GM19455 (cell line): ENCODE measurements at regions not wholly inside any gene's neighbourhood (a gene's known extent, or its start where the extent isn't known, plus 50 kb on each side); places are given as distances from the start of the nearest gene placed in this dataset.
"Not testable (repeated sequence)": the region's sequence is repeated elsewhere in the genome, so short reads cannot be mapped to it uniquely, and the experiment has no call there.

Experiments used
- ATAC-seq: cut with Tn5 transposase; IDR thresholded peaks from one replicate; pipeline ENCODE4 v1.9.1; 2021; ENCODE audit not compliant: unreplicated experiment

DNA sequence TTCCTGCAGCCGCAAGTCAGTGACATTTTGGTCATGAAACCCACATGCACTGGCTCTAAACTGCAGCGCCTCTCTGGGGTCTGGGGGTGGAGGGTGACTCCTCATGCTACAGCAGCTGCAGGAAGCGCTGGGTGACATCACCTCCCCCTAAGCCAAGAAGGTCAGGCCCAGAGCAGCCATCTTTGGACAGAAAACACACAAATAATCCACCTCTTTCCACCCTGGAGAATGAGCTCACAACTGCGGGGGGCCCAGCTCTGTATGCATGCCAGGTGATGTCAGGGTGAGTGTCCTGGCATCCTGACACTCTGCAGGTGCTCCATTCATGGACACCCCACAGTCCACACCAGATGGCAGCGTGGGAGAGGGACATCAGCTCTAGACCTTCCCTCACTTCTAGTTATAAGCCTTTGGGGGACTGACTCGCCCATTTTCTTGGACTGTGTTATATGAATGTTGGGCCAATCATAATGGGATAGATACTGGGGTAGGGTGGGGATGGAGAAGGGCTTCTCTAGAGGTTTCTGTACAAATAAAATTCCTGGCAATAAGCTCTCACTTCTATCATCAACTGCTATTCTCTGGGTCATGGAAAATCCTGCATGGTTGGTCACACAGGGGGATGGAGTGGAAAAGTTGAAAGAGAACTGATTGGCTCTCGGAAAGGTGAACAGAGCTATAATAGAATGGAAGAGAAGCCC is 70.7 kb upstream of the THBS1 start:
- ATAC-seq, result no peak

DNA sequence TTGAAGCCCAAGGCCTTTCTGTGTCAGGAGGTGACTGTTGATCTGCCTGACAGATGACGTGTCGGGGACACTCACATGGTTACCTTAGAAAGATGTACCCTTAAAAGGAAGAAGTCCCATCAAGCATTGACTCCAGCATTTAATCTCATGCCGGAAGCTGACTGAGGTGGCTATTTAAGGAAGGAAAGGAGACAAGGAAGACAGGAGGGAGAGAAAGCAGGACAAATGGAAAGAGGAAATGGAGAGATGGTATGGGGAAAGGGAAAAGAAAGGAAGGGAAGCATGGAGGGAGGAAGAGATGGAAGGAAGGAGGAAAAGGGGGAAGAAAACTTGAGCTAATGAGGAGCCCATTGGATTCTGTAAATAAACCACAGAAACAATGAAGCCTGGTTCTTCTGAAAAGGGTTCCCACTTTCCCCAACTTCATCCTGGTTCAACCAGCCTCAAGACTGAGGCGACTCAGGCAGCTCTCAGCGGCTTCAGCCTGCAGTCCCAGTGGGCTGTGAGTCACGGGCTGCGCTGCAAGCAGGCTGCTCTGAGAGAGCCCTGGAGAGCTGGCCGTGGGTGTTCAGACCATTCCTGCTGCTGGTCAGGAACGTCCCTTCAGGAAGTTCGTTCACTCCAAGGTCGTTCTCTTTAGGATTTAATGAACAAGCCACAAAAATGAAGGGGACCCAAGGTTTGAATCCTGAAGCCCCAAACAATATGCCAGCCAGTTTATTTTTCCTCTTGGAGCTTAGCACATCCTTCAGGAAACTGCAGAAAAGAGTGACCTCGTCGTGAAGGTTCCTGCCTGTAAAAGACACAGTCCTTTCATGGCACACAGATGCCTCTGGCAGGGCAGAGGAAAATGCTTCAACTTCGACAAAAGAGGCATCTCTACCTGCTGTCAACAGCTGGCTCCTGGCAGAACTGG is 69.6 kb upstream of the THBS1 start:
- no peak for ATAC-seq

DNA sequence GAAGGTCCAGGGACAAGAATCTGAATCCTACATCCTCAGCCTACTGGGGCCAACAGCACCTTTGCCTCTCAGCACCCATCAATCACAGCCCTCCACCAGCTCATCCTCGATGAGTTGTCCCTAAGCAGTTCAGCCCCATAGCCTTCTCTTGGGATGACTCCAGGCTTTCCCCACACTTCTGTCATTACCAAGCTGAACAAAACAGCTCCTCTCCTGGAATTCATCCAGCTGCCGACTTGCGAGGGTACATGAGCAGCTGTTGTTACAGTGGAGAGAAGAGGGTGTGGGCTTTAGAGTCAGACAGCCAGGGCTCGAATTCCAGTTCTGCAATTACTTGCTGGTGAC is 69.0 kb upstream of the THBS1 start:
- no peak for ATAC-seq

DNA sequence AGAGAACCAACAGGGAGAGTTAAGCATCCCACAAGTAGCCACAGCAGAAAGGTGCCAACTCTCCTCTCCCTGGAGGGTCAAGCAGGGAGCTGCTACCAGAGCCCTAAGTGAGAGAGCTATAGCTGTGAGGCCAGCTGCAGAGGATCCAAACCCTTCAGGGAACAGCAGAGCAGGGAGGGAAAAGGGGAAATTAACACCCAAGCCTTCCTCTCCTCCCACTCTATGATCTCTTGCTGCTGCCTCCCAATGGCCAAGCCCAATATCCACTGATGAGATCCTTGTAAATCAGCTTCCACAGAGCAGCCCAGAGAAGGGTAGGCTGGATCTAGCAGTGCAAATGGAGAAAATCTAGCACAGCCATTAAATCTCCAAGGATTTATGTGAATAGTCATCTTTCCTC is 68.2 kb upstream of the THBS1 start:
- ATAC-seq, result no peak

DNA sequence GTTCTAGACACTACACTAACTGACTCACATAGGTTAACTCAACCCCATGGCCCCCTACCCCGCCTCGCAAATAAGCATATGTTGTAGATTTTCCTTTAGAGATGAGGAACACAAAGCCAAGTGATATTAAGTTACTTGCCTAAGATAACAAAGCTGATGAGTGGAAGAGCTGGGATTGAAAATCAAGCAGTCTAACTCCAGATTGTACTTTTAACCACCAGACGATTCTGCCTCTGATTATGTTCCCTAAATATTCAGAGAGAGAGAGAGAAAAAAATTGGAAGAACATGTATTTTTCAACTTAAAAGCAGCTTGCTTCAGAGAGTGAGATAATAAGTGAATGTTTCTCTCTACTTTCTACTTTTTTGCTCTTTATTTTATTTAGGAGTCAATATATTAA is 66.9 kb upstream of the THBS1 start:
- ATAC-seq, result no peak

DNA sequence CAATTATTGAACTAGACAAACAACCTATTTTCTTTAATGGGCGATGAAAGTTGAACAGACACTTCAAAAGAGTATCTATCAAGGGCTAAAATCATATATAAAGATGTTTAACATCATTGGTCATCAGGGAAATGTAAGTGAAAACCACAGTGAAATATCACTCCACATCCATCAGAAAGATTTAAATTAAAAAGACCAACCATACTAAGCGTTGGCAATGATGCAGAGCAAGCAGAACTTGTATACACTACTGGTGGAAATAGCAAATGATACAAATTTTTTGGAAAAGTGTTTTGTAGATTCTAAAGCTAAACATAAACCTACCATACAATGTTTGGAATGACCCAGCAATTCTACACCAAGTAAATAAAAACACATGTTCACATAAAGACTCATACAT is 65.9 kb upstream of the THBS1 start:
- no peak for ATAC-seq

DNA sequence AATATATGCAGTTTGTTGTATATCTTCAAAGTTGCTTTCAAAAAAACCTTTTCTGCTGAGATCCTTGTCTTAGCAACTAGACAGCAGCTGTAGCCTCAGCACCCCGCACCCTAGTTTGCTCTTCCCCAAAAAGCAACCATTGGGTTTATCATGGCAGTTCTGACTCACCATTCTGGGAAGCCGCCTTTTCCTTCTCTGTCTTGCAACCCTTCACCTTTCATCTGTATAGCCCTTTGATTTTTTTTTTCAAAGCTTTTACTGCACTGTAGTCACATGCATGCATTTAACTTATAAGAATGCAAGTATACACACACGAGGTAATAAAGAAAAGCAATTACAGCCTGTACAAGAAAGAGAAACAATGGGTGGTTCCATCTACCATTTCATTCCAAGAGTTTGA is 65.1 kb upstream of the THBS1 start:
- no peak for ATAC-seq

DNA sequence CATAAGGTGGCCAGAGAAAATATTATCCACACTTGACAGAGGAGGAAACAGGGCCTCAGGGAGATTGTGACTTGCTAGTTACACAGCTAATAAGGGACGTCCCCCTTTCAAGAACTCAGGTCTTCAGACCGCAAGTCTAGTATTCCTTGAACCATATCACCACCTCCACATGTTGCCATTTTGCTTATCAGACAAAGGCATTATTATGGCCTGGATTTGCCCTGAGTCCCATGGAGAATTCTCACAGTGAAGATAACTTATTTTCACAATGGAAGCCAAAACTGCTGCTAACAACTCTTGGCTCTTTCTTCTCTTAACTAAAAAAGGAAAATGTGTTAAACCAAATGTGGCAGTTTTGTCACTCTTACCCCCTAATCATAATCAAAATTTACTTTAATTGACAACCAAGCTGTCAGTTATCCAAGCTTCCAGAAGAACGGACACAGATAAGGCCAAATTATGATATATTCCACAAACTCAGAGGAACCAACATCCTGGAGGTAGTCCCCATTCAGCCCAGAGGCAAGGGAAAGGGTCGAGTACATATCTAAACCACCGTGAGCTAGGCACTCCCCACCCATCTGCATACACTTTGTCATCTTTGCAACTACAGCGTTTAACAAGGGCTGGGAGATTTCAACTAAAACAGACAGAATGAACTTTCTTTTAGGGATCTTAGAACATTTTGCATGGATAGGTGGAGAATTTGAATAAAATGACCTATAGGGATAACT is 63.6 kb upstream of the THBS1 start:
- no peak for ATAC-seq

DNA sequence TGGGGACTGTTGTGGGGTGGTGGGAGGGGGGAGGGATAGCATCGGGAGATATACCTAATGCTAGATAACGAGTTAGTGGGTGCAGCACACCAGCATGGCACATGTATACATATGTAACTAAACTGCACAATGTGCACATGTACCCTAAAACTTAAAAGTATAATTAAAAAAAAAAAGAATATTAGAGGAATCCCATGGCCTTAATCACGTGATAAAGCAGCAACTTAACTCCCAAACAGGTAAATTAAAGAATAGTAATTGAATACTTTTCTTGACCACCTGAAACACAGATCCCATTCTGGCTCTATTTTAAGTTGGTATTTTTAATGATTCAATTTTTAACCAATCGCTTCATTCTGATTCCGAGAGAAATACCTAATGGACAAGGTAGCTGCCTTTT is 56.9 kb upstream of the THBS1 start:
- not testable (repeated sequence) for ATAC-seq

DNA sequence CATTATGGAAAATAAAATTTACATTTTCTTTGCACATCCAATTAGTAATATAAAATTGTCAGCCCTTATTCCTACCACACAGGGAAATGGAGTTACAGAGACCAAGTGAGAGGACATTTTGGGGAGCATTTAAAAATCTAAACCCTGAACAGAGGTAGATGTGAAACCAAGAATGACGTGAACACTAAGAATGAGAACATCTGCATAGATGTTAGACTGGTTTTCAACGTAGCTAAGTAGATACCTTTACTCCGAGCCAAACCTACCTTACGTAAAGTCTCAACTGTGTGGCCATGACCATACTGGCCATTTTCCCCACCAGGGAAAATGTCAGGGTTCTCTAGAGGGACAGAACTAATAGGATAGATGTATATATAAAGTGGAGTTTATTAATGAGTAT is 51.4 kb upstream of the THBS1 start:
- no peak for ATAC-seq

DNA sequence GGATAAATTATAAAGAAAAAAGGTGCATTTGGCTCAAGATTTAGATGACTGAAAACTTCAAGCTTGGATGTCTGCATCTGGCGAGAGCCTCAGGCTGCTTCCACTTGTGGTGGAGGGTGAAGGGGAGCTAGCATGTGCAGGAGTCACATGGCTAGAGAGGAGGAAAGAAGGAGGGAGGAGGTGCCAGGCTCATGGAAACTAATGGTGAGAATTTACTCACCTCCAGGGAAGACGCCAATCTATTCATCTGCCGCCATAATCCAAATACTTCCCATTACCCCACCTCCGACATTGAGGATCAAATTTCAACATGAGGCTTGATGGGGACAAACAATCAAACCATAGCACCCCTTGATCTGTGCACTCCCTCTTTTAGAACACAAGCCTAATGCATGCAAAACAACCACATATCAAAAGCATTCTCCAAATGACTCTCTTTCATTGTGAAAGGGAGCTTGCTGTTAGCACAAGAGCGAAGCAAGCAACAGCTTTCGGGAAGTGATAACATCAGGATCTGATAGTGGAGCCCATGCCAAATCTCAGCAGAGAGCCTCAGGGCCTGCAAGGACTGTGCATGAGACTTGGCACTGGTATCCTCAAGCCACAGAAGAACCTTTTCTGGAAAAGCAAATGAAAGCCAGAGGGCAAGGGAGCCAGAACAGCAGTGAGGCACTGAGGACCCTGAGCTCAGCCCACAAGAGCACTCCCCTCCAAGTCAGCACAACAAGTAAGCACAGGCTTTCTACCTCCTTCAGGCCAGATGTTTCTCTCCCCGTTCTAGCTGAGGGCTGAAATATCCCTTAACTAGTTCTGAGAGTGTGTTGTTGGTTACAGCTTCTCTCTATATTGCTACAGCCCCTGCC is 50.2 kb upstream of the THBS1 start:
- ATAC-seq, result no peak
